GM11168 (cell line): ENCODE measurements at regions not wholly inside any gene's neighbourhood (a gene's known extent, or its start where the extent isn't known, plus 50 kb on each side); places are given as distances from the start of the nearest gene placed in this dataset.
"Not testable (repeated sequence)": the region's sequence is repeated elsewhere in the genome, so short reads cannot be mapped to it uniquely, and the experiment has no call there.

Source experiments
- in situ Hi-C: fragments of 300-500 bp; cut with MboI; formaldehyde crosslinking; loops from one replicate; pipeline ENCODE4 v1.12.0; 2022; ENCODE audit warnings: low sequenced_read_pairs; ENCODE audit not compliant: unreplicated experiment

GRCh38 chr13:48804821-48805601 is 151.3 kb downstream of the CYSLTR2 start:
- in situ Hi-C loops = no loop called here

- in situ Hi-C loops = no loop called here
Observed at GRCh38 chr13:48806522-48806921, 152.8 kb downstream of the CYSLTR2 start.

GRCh38 chr13:48808683-48809082 is 155.0 kb downstream of the CYSLTR2 start:
- in situ Hi-C loops = no loop called here

GRCh38 chr13:48810013-48810412 is 156.3 kb downstream of the CYSLTR2 start:
- in situ Hi-C loops = no loop called here

GRCh38 chr13:48813518-48813917 is 159.8 kb downstream of the CYSLTR2 start:
- in situ Hi-C loops = no loop called here

- in situ Hi-C loops = no loop called here
Observed at GRCh38 chr13:48816700-48817099, 159.0 kb upstream of the FNDC3A start.

- in situ Hi-C loops = no loop called here
Observed at GRCh38 chr13:48817166-48817802, 158.4 kb upstream of the FNDC3A start.

GRCh38 chr13:48818495-48819356 is 157.0 kb upstream of the FNDC3A start:
- in situ Hi-C loops = no loop called here

GRCh38 chr13:48819376-48819775 is 156.3 kb upstream of the FNDC3A start:
- in situ Hi-C loops = no loop called here

- in situ Hi-C loops = no loop called here
Observed at GRCh38 chr13:48819899-48820298, 155.8 kb upstream of the FNDC3A start.

GRCh38 chr13:48823526-48823925 is 152.2 kb upstream of the FNDC3A start:
- in situ Hi-C loops = not testable (repeated sequence)

GRCh38 chr13:48826039-48826438 is 149.7 kb upstream of the FNDC3A start:
- in situ Hi-C loops = no loop called here

- in situ Hi-C loops = not testable (repeated sequence)
Observed at GRCh38 chr13:48826922-48827454, 148.7 kb upstream of the FNDC3A start.

GRCh38 chr13:48827709-48828108 is 148.0 kb upstream of the FNDC3A start:
- in situ Hi-C loops = no loop called here

- in situ Hi-C loops = no loop called here
Observed at GRCh38 chr13:48828962-48829411, 146.7 kb upstream of the FNDC3A start.

- in situ Hi-C loops = no loop called here
Observed at GRCh38 chr13:48829536-48829935, 146.2 kb upstream of the FNDC3A start.

- in situ Hi-C loops = no loop called here
Observed at GRCh38 chr13:48831248-48831647, 144.5 kb upstream of the FNDC3A start.

- in situ Hi-C loops = no loop called here
Observed at GRCh38 chr13:48833412-48833811, 142.3 kb upstream of the FNDC3A start.

- in situ Hi-C loops = not testable (repeated sequence)
Observed at GRCh38 chr13:48835326-48835725, 140.4 kb upstream of the FNDC3A start.

- in situ Hi-C loops = no loop called here
Observed at GRCh38 chr13:48838193-48838973, 137.3 kb upstream of the FNDC3A start.
